Breast epithelium (tissue), 4 donors: ENCODE measurements at regions not wholly inside any gene's neighbourhood (a gene's known extent, or its start where the extent isn't known, plus 50 kb on each side); places are given as distances from the start of the nearest gene placed in this dataset.

Experiments used
- DNase-seq, 2 donors: peaks; one replicate each; pipeline ENCODE4 v3.0.0-alpha.2; 2019; ENCODE audit warnings: low spot score in 2 of 2
- H3K27ac ChIP-seq, 2 donors: fragments of 200-600 bp; sonication (generic) in 1 of 2; one replicate each; pipeline ENCODE4 v1.5.1; 2016 to 2019; ENCODE audit warnings: mild to moderate bottlenecking in 1 of 2
- H3K27me3 ChIP-seq, 2 donors: fragments of 200-600 bp; sonication (generic) in 1 of 2; one replicate each; pipeline versions ENCODE4 v1.5.1 to v1.6.0; 2017 to 2019; ENCODE audit warnings: control low read depth in 1 of 2, mild to moderate bottlenecking in 1 of 2
- H3K36me3 ChIP-seq: fragments of 200-600 bp; one replicate; pipeline ENCODE4 v1.5.1; 2019
- H3K4me1 ChIP-seq, 2 donors: fragments of 200-600 bp; sonication (generic); one replicate each; pipeline ENCODE4 v1.5.1; 2016 to 2019; ENCODE audit warnings: control low read depth in 1 of 2
- H3K4me3 ChIP-seq, 3 donors: fragments of 200-600 bp; sonication (generic); 1 replicate in 2 of 3; 2 replicates in 1 of 3; pipeline ENCODE4 v1.5.1; 2016 to 2019; ENCODE audit warnings: mild to moderate bottlenecking in 3 of 3, moderate library complexity in 2 of 3
- H3K9me3 ChIP-seq, 2 donors: fragments of 200-600 bp; sonication (generic) in 1 of 2; one replicate each; pipeline ENCODE4 v1.5.1; 2016 to 2019; ENCODE audit warnings: control low read depth in 1 of 2
- CTCF ChIP-seq, 3 donors: fragments of 450-650 bp; IDR thresholded peaks; one replicate each; pipeline ENCODE4 v1.5.1; 2016 to 2017; ENCODE audit warnings: antibody characterized with exemption in 3 of 3, mild to moderate bottlenecking in 3 of 3, moderate library complexity in 3 of 3
- POLR2A ChIP-seq: fragments of 450-650 bp; IDR thresholded peaks from one replicate; pipeline ENCODE4 v1.6.1; 2016; ENCODE audit warnings: antibody characterized with exemption, mild to moderate bottlenecking, moderate library complexity
- POLR2AphosphoS5 ChIP-seq, 3 donors: sonication (generic); formaldehyde crosslinking; IDR thresholded peaks; one replicate each; pipeline ENCODE4 v1.6.1; 2017; ENCODE audit warnings: antibody characterized with exemption in 3 of 3
- intact Hi-C: fragments of 100-400 bp; cut with DNase I; formaldehyde crosslinking; loops from one replicate; pipeline ENCODE4 v1.15.1; 2023; ENCODE audit warnings: low total_unique reads

DNA sequence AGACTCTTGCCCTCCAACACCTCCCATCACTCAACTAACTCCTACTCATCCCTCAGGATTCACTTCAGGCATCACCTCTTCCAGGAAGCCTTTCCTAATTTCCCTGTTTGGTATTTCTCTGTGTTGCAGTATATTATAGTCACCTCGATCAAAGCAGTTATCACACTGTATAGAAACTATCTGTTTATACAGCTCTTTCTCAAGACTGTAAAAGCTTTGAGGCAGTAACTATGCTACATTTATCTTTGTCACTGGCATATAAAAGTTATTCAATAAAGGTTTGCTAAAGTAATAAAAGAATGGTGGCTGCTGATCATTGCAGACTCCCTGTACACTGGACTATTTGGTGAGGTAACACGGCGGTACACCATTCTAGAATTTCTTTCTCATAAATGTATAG lies 284.9 kb downstream of the PAX3 start:
- H3K36me3 ChIP-seq = no peaks in the 10 kb centered on the region
- H3K4me1 ChIP-seq = no peaks in the 10 kb centered on the region
- intact Hi-C loops = no loop called here
- H3K27ac ChIP-seq = no peak overlapping the region
- TF ChIP-seq POLR2AphosphoS5 (IDR thresholded peaks at IDR 0.05) = no peak
- no peak for TF ChIP-seq POLR2A
- TF ChIP-seq CTCF (IDR thresholded peaks at IDR 0.05) = no peak
- no peak for DNase-seq
- peaks cover 0 to 16% of the 10 kb centered on the region in 2 donors for H3K27me3 ChIP-seq
- no peak overlapping the region for H3K4me3 ChIP-seq
- H3K9me3 ChIP-seq = no peaks in the 10 kb centered on the region

- H3K27ac ChIP-seq = no peak overlapping the region
- H3K27me3 ChIP-seq = peaks cover 0 to 6% of the 10 kb centered on the region in 2 donors
- H3K9me3 ChIP-seq = no peaks in the 10 kb centered on the region
- H3K36me3 ChIP-seq = no peaks in the 10 kb centered on the region
- TF ChIP-seq POLR2AphosphoS5 (IDR thresholded peaks at IDR 0.05) (no peak), POLR2A (no peak), CTCF (IDR thresholded peaks at IDR 0.05) (no peak)
- intact Hi-C loops = no loop called here
- H3K4me1 ChIP-seq = no peaks in the 10 kb centered on the region
- no peak for DNase-seq
- no peak overlapping the region for H3K4me3 ChIP-seq
Observed at GRCh38 chr2:222000326-222000725, 298.5 kb downstream of the PAX3 start.

- intact Hi-C loops = no loop called here
- Histone ChIP-seq H3K27me3 (peaks cover 0 to 6% of the 10 kb centered on the region in 2 donors), H3K27ac (no peak overlapping the region), H3K36me3 (no peaks in the 10 kb centered on the region), H3K4me3 (no peak overlapping the region), H3K4me1 (no peaks in the 10 kb centered on the region), H3K9me3 (no peaks in the 10 kb centered on the region)
- TF ChIP-seq POLR2AphosphoS5 (IDR thresholded peaks at IDR 0.05) (no peak), CTCF (IDR thresholded peaks at IDR 0.05) (no peak), POLR2A (no peak)
- no peak for DNase-seq
Observed at GRCh38 chr2:221999717-222000116, 299.1 kb downstream of the PAX3 start.

DNA sequence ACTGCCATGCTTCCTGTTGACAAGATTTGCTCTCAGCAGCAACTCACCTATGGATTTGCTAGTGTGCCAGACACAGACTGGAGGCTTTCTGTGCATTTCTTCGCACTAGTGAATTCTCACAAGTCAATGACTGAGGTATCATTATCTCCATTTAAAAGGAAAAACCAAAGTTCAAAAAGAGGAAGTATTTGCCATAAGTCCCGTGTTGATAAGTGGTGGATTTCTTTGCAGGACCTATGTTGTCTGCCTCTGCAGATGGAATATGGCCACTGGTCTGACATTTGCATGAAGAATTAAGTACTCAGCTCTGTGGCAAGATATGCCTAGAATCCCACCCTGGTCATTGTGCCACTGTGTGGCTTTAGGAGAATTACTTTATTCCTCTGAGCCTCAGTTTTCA lies 299.6 kb downstream of the PAX3 start:
- Histone ChIP-seq H3K27me3 (peaks cover 0 to 5% of the 10 kb centered on the region in 2 donors), H3K9me3 (no peaks in the 10 kb centered on the region), H3K27ac (no peak overlapping the region), H3K4me1 (no peaks in the 10 kb centered on the region), H3K36me3 (no peaks in the 10 kb centered on the region), H3K4me3 (no peak overlapping the region)
- TF ChIP-seq POLR2A = no peak
- TF ChIP-seq CTCF (IDR thresholded peaks at IDR 0.05) = no peak
- no peak for TF ChIP-seq POLR2AphosphoS5 (IDR thresholded peaks at IDR 0.05)
- DNase-seq = no peak
- intact Hi-C loops = no loop called here

- Histone ChIP-seq H3K27ac (no peak overlapping the region), H3K27me3 (peaks cover 0 to 3% of the 10 kb centered on the region in 2 donors), H3K4me1 (no peaks in the 10 kb centered on the region), H3K9me3 (no peaks in the 10 kb centered on the region), H3K4me3 (no peak overlapping the region), H3K36me3 (no peaks in the 10 kb centered on the region)
- no peak for DNase-seq
- intact Hi-C loops = no loop called here
- TF ChIP-seq CTCF (IDR thresholded peaks at IDR 0.05) (no peak), POLR2A (no peak), POLR2AphosphoS5 (IDR thresholded peaks at IDR 0.05) (no peak)
Observed at GRCh38 chr2:221997683-221998082, 301.1 kb downstream of the PAX3 start.
